DOHH2 (cell line): ENCODE measurements at regions not wholly inside any gene's neighbourhood (a gene's known extent, or its start where the extent isn't known, plus 50 kb on each side); places are given as distances from the start of the nearest gene placed in this dataset.
A peak's percentile ranks its signal among the peaks of the same experiment; 100 is the strongest.

Experiments used
- H3F3A ChIP-seq: fragments of 200-600 bp; sonication (generic), shearing (Covaris generic); 2 replicates; pipeline ENCODE4 v1.6.0; 2016; ENCODE audit warnings: antibody characterized with exemption, mild to moderate bottlenecking; ENCODE audit not compliant: control insufficient read depth, insufficient read depth
- H3K27ac ChIP-seq: fragments of 200-600 bp; sonication (generic); 2 replicates; pipeline ENCODE4 v1.5.1; 2014; ENCODE audit warnings: low read depth, mild to moderate bottlenecking, low read length, moderate library complexity
- H3K27me3 ChIP-seq: fragments of 200-600 bp; sonication (generic); 2 replicates; pipeline ENCODE4 v1.6.1; 2014; ENCODE audit warnings: mild to moderate bottlenecking, low read length, mixed read lengths; ENCODE audit not compliant: control insufficient read depth
- H3K36me3 ChIP-seq: fragments of 200-600 bp; sonication (generic); 2 replicates; pipeline ENCODE4 v1.6.1; 2014; ENCODE audit warnings: mild to moderate bottlenecking, low read length, moderate library complexity, mixed read lengths; ENCODE audit not compliant: control insufficient read depth
- H3K4me1 ChIP-seq: fragments of 200-600 bp; sonication (generic); 2 replicates; pipeline ENCODE4 v1.6.1; 2014; ENCODE audit warnings: mild to moderate bottlenecking, low read length, mixed read lengths; ENCODE audit not compliant: control insufficient read depth
- H3K4me2 ChIP-seq: fragments of 200-600 bp; sonication (generic); 2 replicates; pipeline ENCODE4 v1.6.0; 2014; ENCODE audit warnings: mild to moderate bottlenecking, low read length, moderate library complexity
- H3K4me3 ChIP-seq: fragments of 200-600 bp; sonication (generic); 2 replicates; pipeline ENCODE4 v1.5.1; 2014; ENCODE audit warnings: mild to moderate bottlenecking, low read length, mixed read lengths
- H3K79me2 ChIP-seq: fragments of 200-600 bp; sonication (generic); 2 replicates; pipeline ENCODE4 v1.6.1; 2014; ENCODE audit warnings: mild to moderate bottlenecking, low read length, mixed read lengths; ENCODE audit not compliant: control insufficient read depth
- H3K9me2 ChIP-seq: fragments of 200-600 bp; sonication (generic); replicated peaks from 2 replicates; pipeline ENCODE4 v1.6.1; 2014; ENCODE audit warnings: mild to moderate bottlenecking, low read length, mixed read lengths; ENCODE audit not compliant: control insufficient read depth
- H3K9me3 ChIP-seq: fragments of 200-600 bp; sonication (generic); 2 replicates; pipeline ENCODE4 v1.6.1; 2014; ENCODE audit warnings: antibody characterized with exemption, low read length, mixed read lengths; ENCODE audit not compliant: control insufficient read depth, insufficient read depth
- H4K20me1 ChIP-seq: fragments of 200-600 bp; sonication (generic); 2 replicates; pipeline ENCODE4 v1.6.0; 2014; ENCODE audit warnings: low read depth, mild to moderate bottlenecking, antibody characterized with exemption, low read length, moderate library complexity; ENCODE audit not compliant: control insufficient read depth, insufficient read depth
- EZH2phosphoT487 ChIP-seq: fragments of 200-600 bp; sonication (generic); IDR thresholded peaks from 2 replicates; pipeline ENCODE4 v1.6.1; 2017; ENCODE audit warnings: borderline replicate concordance, mild to moderate bottlenecking, antibody characterized with exemption, low read length, moderate library complexity, mixed read lengths
- TF ChIP-seq, protein P1 (sequence below): fragments of 200-600 bp; sonication (generic); IDR thresholded peaks from one replicate; pipeline ENCODE4 v1.5.1; 2014; ENCODE audit warnings: antibody characterized with exemption, mild to moderate bottlenecking, low read depth, low read length; ENCODE audit not compliant: poor library complexity, severe bottlenecking

DNA sequence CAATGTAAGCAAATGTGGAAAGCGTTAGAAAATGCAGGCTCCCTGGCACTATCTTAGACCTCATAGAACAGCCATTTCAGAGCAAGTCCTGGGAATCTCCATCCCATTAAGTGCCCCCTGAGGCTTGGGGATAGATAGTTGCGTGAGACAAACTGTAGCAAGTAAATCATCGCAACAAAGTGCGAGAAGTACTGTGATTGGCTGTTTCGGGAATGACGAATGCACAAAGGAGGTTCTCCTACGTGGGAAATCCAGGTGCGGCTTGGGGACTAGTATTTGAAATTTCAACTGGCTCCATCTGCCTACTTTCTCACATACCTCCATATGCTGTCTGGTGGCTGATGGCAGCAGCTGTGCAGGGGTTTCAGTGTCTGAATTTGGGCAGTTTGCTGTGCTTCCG lies 84.5 kb downstream of the PLEKHG1 start:
- Histone ChIP-seq H3K9me2 (no peaks in the 10 kb centered on the region), H3K4me3 (peak overlapping the region; percentile 54), H3K4me2 (peak overlapping the region; percentile 67), H4K20me1 (no peaks in the 10 kb centered on the region), H3K27ac (peak overlapping the region; percentile 73), H3K36me3 (peaks cover 34% of the 10 kb centered on the region), H3K27me3 (no peaks in the 10 kb centered on the region), H3K4me1 (peaks cover 99% of the 10 kb centered on the region), H3F3A (peaks cover 17% of the 10 kb centered on the region), H3K9me3 (no peaks in the 10 kb centered on the region), H3K79me2 (peaks cover 84% of the 10 kb centered on the region)
- no peak for TF ChIP-seq EZH2phosphoT487
- TF ChIP-seq, protein P1, sequence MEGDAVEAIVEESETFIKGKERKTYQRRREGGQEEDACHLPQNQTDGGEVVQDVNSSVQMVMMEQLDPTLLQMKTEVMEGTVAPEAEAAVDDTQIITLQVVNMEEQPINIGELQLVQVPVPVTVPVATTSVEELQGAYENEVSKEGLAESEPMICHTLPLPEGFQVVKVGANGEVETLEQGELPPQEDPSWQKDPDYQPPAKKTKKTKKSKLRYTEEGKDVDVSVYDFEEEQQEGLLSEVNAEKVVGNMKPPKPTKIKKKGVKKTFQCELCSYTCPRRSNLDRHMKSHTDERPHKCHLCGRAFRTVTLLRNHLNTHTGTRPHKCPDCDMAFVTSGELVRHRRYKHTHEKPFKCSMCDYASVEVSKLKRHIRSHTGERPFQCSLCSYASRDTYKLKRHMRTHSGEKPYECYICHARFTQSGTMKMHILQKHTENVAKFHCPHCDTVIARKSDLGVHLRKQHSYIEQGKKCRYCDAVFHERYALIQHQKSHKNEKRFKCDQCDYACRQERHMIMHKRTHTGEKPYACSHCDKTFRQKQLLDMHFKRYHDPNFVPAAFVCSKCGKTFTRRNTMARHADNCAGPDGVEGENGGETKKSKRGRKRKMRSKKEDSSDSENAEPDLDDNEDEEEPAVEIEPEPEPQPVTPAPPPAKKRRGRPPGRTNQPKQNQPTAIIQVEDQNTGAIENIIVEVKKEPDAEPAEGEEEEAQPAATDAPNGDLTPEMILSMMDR, result no peak

DNA sequence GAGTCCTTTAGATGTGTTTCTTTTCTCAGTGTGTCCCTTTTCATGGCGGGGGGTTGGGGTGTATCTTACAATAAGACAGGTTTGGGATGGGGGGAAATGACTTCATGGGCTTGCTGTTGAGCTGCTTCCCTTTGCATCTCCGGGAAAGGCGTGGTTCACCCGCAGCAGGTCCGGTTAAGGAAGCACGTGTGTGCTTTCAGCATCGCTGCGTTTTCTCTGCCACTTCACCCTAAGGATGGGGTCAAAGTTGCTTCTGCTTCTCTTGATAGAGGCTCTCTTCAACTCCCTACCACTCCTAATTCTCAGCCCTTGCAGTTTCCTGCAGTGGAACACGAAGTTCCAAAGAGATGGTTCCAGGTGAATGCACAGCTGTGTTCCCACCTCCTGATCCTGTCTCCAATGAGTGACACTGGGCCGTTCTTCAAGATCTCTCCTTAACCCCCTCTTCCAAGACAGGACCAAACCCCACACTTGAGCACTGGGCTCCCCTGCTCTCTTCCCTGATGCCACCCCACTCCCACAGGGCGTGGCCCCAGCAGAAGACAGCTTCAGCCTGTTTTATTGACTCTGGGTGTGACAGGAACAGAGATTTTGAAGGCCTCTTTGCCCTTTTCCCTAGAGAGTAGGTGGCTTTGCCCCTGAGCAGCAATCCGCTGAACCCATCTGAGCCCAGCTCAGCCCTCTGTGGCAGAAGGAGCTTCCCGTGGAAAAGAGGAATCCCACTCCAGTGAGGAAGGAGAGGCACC lies 85.2 kb downstream of the PLEKHG1 start:
- Histone ChIP-seq H3K79me2 (peaks cover 90% of the 10 kb centered on the region), H3K4me3 (peak overlapping the region; percentile 54), H4K20me1 (no peaks in the 10 kb centered on the region), H3K4me1 (peaks cover 100% of the 10 kb centered on the region), H3K9me2 (no peaks in the 10 kb centered on the region), H3K27ac (peak overlapping the region; percentile 73), H3K9me3 (no peaks in the 10 kb centered on the region), H3K27me3 (no peaks in the 10 kb centered on the region), H3K4me2 (peak overlapping the region; percentile 67), H3F3A (peaks cover 23% of the 10 kb centered on the region), H3K36me3 (peaks cover 34% of the 10 kb centered on the region)
- TF ChIP-seq, protein P1, result no peak
- TF ChIP-seq EZH2phosphoT487, result no peak

DNA sequence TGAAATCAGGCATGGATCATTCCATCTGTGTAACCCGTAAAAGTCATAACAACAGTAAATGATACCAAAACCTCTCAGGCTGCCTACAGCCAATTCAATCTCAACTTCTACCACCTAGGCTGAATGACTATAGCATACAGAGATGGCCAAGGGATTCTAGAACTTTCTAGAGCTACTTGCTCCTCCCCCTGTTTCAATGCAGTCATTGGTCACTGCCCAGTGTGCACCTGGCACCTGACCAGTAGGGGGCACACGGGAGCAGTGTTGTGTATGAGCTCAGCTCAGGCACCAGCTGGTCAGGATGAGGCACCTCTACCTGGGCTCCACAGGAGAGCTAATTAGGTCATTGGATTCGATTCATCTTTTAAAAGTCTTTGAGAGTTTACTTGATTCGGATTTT lies 86.2 kb downstream of the PLEKHG1 start:
- Histone ChIP-seq H3K27ac (peak overlapping the region; percentile 95), H3F3A (peaks cover 33% of the 10 kb centered on the region), H3K9me2 (no peaks in the 10 kb centered on the region), H3K4me2 (peak overlapping the region; percentile 90), H3K4me1 (peaks cover 100% of the 10 kb centered on the region), H4K20me1 (no peaks in the 10 kb centered on the region), H3K79me2 (peaks cover 88% of the 10 kb centered on the region), H3K36me3 (peaks cover 39% of the 10 kb centered on the region), H3K4me3 (peak overlapping the region; percentile 70), H3K27me3 (no peaks in the 10 kb centered on the region), H3K9me3 (no peaks in the 10 kb centered on the region)
- TF ChIP-seq EZH2phosphoT487, result no peak
- TF ChIP-seq, protein P1, result peak; percentile 98
